Daoy (cell line): ENCODE measurements at regions not wholly inside any gene's neighbourhood (a gene's known extent, or its start where the extent isn't known, plus 50 kb on each side); places are given as distances from the start of the nearest gene placed in this dataset.

Experiments
- DNase-seq: peaks from one replicate; pipeline ENCODE4 v3.0.0-alpha.2; 2015; ENCODE audit warnings: low read depth

DNA sequence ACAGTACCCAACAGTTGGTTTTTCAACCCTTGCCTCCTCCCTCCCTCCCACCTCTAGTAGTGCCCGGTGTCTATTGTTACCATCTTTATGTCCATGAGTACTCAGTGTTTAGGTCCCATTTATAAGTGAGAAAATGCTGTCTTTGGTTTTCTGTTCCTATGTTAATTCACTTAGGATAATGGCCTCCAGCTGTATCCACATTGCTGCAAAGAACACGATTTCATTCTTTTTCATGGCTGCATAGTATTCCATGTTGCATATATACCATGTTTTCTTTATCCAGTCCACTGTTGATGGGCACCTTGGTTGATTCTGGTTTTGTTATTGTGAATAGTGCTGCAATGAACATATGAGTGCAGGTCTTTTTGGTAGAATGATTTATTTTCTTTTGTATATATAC lies 631.3 kb downstream of the MED13L start:
- DNase-seq = no peak

DNA sequence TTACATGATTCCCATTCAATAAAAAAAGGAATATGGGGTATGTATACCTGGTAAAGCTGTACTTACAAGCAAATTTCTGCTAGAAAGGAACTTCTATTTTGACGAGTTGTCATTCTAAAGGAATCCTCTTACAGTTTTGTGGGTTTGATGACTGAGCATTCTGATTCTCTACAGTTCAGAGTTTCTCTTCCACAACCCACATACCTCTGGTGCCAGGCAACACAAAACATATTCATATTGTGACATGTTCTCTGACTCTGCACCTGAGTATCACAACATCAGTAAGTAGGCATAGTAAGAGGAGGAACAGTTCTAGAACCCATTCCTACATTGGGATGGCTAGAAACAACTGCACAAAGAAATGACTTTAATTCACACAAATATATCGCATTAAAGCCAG lies 636.6 kb downstream of the MED13L start:
- no peak for DNase-seq

GRCh38 chr12:115639648-115640012 lies 637.9 kb downstream of the MED13L start:
- no peak for DNase-seq

DNA sequence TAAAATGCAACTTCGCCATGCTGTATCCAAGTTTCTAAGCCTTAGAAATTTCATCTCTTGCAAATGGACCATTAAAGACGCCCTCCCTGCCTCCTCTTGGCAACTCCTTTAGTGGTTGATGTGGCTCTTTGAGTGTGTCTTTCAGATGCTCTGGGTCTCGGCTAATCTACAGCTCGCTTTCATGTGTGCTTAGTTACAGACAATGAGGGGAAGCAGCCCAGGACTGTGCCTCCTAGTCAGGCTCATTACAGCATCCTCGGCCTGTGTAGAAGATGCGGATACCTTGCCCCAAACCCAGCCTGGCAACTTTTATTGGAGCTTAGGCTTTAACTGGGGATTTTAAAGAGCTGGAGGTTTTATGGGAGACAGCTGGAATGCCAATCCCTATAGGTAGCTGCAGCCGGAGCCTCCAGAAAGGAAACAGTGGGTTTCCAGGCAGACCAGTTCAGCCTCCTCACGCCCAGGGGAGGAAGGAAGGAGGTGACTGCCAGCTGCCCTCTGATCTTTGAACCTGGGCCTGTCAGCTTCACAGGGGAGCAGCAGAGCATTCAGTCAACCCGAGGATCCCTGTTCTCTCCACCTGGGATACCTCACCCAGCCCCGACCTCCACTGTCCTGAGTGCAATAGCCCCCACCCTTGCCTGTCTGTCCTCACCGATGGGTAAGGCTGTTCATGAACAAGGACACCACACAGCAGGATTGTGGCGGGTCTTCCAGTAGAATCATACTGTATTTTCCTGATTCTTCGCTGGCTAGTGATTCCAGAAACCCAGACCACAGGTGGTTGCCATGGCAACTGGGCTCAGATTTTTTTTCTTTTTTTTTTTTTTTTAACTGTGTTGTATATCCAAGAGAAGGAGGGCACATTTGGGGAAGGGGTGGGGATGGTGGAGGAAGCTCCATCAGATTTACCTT lies 638.5 kb downstream of the MED13L start:
- no peak for DNase-seq

- no peak for DNase-seq
Measured at GRCh38 chr12:115636546-115636945, 640.9 kb downstream of the MED13L start.

DNA sequence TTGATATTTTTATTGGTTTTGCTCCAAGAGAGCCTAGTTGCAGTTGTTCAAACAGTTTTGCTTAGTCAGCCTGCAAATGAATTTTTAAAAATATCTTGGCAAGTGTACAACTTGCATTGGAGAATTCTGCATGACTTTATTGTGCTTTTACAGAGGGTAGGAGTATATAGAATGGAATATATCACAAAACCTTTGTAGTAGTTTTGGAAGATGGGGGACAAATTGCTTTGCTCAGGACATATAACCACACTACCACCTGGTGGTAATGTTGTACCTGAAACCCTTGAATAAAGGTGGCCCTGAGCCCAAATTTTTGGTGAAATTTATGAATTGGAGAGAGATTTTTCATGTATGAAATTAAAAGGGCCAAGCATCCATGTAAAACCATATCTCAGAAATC lies 645.2 kb downstream of the MED13L start:
- no peak for DNase-seq

GRCh38 chr12:115630136-115630535 lies 647.4 kb downstream of the MED13L start:
- DNase-seq = no peak

GRCh38 chr12:115626210-115626609 lies 651.3 kb downstream of the MED13L start:
- no peak for DNase-seq

GRCh38 chr12:115623764-115624334 lies 653.6 kb downstream of the MED13L start:
- DNase-seq = no peak

GRCh38 chr12:115623275-115623674 lies 654.2 kb downstream of the MED13L start:
- DNase-seq = no peak

DNA sequence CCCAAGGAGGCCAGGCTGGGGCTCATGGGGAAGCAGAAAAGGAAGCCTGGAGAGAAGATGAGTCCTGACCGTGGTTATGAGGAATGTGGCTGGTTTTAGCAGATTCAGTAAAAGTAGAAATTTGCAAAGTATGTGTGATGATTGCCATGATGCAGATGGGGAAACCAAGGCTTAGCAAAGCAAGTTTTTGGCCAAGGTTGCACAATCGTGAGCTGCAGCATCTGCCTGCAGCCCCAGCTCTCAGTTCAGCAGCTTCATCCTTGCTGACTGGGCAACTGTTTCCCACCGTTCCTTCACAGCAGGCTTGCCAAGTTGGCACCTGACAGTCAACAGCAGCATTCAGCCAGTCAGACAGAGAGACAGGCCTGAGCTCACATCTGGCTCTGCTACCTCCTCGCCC lies 656.7 kb downstream of the MED13L start:
- no peak for DNase-seq

- no peak for DNase-seq
Measured at GRCh38 chr12:115619889-115620288, 657.6 kb downstream of the MED13L start.

DNA sequence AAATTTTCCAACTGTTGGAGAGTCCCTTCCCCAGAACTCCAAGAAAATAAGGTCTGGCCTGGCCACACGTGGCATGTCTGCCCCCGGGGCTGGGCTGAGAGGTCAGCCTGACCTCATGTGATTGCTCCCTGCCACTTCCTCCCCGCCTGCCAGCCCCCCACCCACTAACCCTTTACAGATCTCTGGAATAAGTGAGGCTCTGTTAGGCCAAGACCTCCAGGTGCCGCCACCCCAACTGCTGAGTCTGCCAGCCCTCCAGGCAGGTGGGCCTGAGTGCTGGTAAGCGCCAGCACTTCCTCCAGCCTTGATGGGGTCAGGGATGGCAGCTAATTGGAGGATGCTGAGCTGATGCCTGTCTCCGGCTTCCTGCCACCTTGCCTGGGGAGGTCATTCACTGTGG lies 658.4 kb downstream of the MED13L start:
- DNase-seq = no peak

- no peak for DNase-seq
Measured at GRCh38 chr12:115618105-115618504, 659.4 kb downstream of the MED13L start.

- DNase-seq = no peak
Measured at GRCh38 chr12:115617391-115617790, 660.1 kb downstream of the MED13L start.

GRCh38 chr12:115611477-115611876 lies 666.0 kb downstream of the MED13L start:
- no peak for DNase-seq

DNA sequence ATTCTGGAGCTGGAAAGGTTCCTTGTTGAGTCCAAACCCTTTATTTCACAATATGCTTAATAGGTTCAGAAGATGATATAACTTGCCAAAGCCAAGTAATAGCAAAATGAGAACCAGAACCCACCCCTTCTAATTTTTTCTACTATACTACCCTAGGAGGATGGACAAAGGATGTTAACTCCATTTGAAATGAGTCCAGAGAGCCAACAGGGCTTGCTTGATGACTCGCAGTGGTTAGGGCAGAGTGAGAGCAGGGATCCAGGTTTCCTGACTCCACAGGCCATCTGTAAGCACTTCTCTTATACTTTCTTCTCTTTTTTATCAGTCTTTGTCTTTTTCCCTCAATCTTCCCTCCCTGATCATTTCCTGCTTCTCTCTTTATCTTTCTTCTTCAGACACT lies 668.1 kb downstream of the MED13L start:
- DNase-seq = no peak

- no peak for DNase-seq
Measured at GRCh38 chr12:115606040-115606439, 671.5 kb downstream of the MED13L start.

GRCh38 chr12:115598871-115599811 lies 678.4 kb downstream of the MED13L start:
- DNase-seq = peak; percentile 28

- peak; percentile 86 for DNase-seq
Measured at GRCh38 chr12:115597157-115597712, 680.3 kb downstream of the MED13L start.

DNA sequence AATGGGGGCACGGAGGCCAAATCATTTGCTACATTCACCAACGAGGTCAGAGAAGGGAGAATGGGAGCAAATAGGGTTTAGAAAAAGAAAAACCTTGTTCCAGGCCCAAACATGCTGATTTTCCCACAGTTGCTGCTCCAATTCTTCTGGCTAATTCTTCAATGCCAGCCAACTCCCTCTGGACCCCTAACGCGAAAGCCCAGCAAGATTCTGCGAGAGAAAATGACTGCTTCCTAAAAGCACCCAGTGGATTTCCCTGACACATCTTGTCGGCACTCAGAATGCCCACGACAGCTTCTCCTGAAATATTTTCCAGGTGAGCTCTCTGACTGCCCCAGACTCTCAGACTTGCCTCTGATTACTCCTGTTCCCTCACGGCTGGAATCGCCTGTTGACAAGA lies 689.4 kb downstream of the MED13L start:
- no peak for DNase-seq

DNA sequence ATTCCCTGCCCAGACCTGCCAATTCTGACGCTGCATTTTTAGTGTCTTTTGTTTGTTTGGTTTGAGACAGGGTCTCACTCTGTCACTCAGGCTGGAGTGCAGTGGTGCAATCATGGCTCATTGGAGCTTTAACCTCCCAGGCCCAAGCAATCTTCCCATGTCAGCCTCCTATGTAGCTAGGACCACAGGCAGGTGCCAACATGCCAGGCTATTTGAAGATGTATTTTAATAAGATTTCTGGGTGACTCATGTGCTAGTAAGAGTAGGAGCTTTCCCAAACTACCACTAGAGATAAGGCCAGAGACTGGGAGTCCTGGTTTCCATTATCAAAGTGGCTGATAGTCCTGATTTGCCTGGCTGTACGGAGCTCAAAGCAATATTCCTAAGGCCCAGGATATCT lies 693.3 kb downstream of the MED13L start:
- no peak for DNase-seq
